GM12874 (cell line): ENCODE measurements at regions not wholly inside any gene's neighbourhood (a gene's known extent, or its start where the extent isn't known, plus 50 kb on each side); places are given as distances from the start of the nearest gene placed in this dataset.

Experiments used
- CTCF ChIP-seq: IDR thresholded peaks from 2 replicates; pipeline ENCODE4 v1.5.1; 2011; ENCODE audit warnings: low read depth, mild to moderate bottlenecking, control low read depth, low read length, moderate library complexity; ENCODE audit not compliant: insufficient read depth

- TF ChIP-seq CTCF = no peak
Observed at GRCh38 chr2:13066676-13067075, 349.9 kb downstream of the TRIB2 start.

GRCh38 chr2:13067508-13067907 is 350.8 kb downstream of the TRIB2 start:
- no peak for TF ChIP-seq CTCF

GRCh38 chr2:13089971-13090370 is 373.2 kb downstream of the TRIB2 start:
- TF ChIP-seq CTCF = no peak

- TF ChIP-seq CTCF = no peak
Observed at GRCh38 chr2:13091455-13091854, 374.7 kb downstream of the TRIB2 start.

- no peak for TF ChIP-seq CTCF
Observed at GRCh38 chr2:13091861-13092378, 375.2 kb downstream of the TRIB2 start.

GRCh38 chr2:13093416-13093991 is 376.8 kb downstream of the TRIB2 start:
- TF ChIP-seq CTCF = no peak

- TF ChIP-seq CTCF = no peak
Observed at GRCh38 chr2:13102397-13103063, 385.8 kb downstream of the TRIB2 start.
